GM19025 (cell line): ENCODE measurements at regions not wholly inside any gene's neighbourhood (a gene's known extent, or its start where the extent isn't known, plus 50 kb on each side); places are given as distances from the start of the nearest gene placed in this dataset.
"Not testable (repeated sequence)": the region's sequence is repeated elsewhere in the genome, so short reads cannot be mapped to it uniquely, and the experiment has no call there.

Experiments
- ATAC-seq: cut with Tn5 transposase; IDR thresholded peaks from one replicate; pipeline ENCODE4 v1.9.1; 2021; ENCODE audit warnings: mild to moderate bottlenecking, low read depth, moderate library complexity; ENCODE audit not compliant: unreplicated experiment

- no peak for ATAC-seq
These were observed 84.3 kb upstream of the SLC1A3 start for GRCh38 chr5:36521838-36522745.

- no peak for ATAC-seq
These were observed 83.7 kb upstream of the SLC1A3 start for GRCh38 chr5:36522746-36523065.

GRCh38 chr5:36523450-36523849, 83.0 kb upstream of the SLC1A3 start:
- ATAC-seq: no peak

- ATAC-seq: no peak
These were observed 82.5 kb upstream of the SLC1A3 start for GRCh38 chr5:36523926-36524325.

- no peak for ATAC-seq
These were observed 79.9 kb upstream of the SLC1A3 start for GRCh38 chr5:36526537-36526936.

GRCh38 chr5:36528588-36528987, 77.8 kb upstream of the SLC1A3 start:
- ATAC-seq: no peak

GRCh38 chr5:36529142-36529541, 77.3 kb upstream of the SLC1A3 start:
- ATAC-seq: no peak

GRCh38 chr5:36530215-36530614, 76.2 kb upstream of the SLC1A3 start:
- no peak for ATAC-seq

- no peak for ATAC-seq
These were observed 75.0 kb upstream of the SLC1A3 start for GRCh38 chr5:36531401-36531800.

GRCh38 chr5:36535378-36535777, 71.0 kb upstream of the SLC1A3 start:
- ATAC-seq: no peak

- ATAC-seq: no peak
These were observed 70.4 kb upstream of the SLC1A3 start for GRCh38 chr5:36535859-36536615.

GRCh38 chr5:36536616-36537005, 69.8 kb upstream of the SLC1A3 start:
- no peak for ATAC-seq

GRCh38 chr5:36537724-36538123, 68.7 kb upstream of the SLC1A3 start:
- no peak for ATAC-seq

- no peak for ATAC-seq
These were observed 53.6 kb upstream of the SLC1A3 start for GRCh38 chr5:36552651-36553393.

- ATAC-seq: not testable (repeated sequence)
These were observed 51.4 kb upstream of the SLC1A3 start for GRCh38 chr5:36555035-36555434.
